Thyroid gland (tissue), 4 donors: ENCODE measurements at regions not wholly inside any gene's neighbourhood (a gene's known extent, or its start where the extent isn't known, plus 50 kb on each side); places are given as distances from the start of the nearest gene placed in this dataset.

Experiments used
- DNase-seq, 2 donors: peaks; one replicate each; pipeline ENCODE4 v3.0.0-alpha.2; 2019
- H3K27ac ChIP-seq, 3 donors: fragments of 200-600 bp; sonication (generic); 1 replicate in 2 of 3; 2 replicates in 1 of 3; pipeline ENCODE4 v1.5.1; 2016 to 2019; ENCODE audit warnings: mild to moderate bottlenecking in 1 of 3, moderate library complexity in 1 of 3
- H3K27me3 ChIP-seq: fragments of 200-600 bp; sonication (generic); one replicate; pipeline ENCODE4 v1.5.1; 2019
- H3K36me3 ChIP-seq, 2 donors: fragments of 200-600 bp; sonication (generic); one replicate each; pipeline ENCODE4 v1.5.1; 2016 to 2019
- H3K4me1 ChIP-seq, 2 donors: fragments of 200-600 bp; sonication (generic); one replicate each; pipeline ENCODE4 v1.5.1; 2017 to 2019
- H3K4me3 ChIP-seq, 3 donors: fragments of 200-600 bp; sonication (generic); replicated peaks in 1 of 3; 1 replicate in 2 of 3; 2 replicates in 1 of 3; pipeline ENCODE4 v1.5.1; 2016; ENCODE audit warnings: mild to moderate bottlenecking in 1 of 3
- H3K9me3 ChIP-seq: fragments of 200-600 bp; sonication (generic); one replicate; pipeline ENCODE4 v1.5.1; 2017
- POLR2A ChIP-seq, 2 donors: fragments of 450-650 bp; IDR thresholded peaks; one replicate each; pipeline ENCODE4 v1.6.1; 2017; ENCODE audit warnings: antibody characterized with exemption in 2 of 2, mild to moderate bottlenecking in 2 of 2, moderate library complexity in 1 of 2
- WGBS, 2 donors: methylation state at CpG; one replicate each; pipeline ENCODE4 v1.1.5; 2017; 5-methylcytosine and 5-hydroxymethylcytosine counted together
- intact Hi-C: fragments of 100-400 bp; cut with DNase I; formaldehyde crosslinking; loops from one replicate; pipeline ENCODE4 v1.15.1; 2023
- TF ChIP-seq, protein P1 (sequence below), 6 experiments: fragments of 200-600 bp in 3 of 6; fragments of 450-650 bp in 3 of 6; sonication (generic) in 3 of 6; IDR thresholded peaks; one replicate each; pipeline ENCODE4 v1.5.1; 2016 to 2019; ENCODE audit warnings: antibody characterized with exemption in 6 of 6, mild to moderate bottlenecking in 2 of 6, inconsistent platforms in 1 of 6, moderate library complexity in 1 of 6

DNA sequence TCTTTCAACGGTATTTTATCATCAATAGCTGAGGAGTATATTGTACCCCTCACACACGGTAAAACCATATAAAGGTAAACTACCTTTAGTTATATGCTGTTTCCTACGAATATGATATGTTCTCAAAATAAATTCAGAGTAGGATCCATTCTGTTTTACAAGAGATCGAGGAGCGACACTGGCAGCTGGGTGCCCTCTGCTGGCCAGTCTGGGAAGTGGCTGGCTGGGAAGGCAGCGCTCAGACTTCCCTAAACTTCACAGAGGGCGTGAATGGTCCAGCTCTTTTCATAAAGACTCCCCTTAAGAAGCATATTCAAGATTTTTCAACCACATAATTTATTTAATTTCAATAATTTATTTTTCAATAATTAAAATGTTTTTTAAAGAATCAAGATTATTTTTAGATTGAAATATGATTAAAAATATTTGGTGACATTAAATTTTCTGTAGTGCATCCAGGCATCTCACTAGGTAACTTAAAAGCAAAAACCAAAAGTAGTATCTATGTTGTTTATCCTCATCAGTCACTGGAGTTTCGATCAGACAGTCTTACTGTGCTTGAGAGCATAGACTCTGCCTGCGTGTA, 187.5 kb upstream of the PDE10A start:
- Histone ChIP-seq H3K4me1 (peaks cover 0 to 6% of the 10 kb centered on the region in 2 donors), H3K27me3 (no peaks in the 10 kb centered on the region), H3K36me3 (no peaks in the 10 kb centered on the region), H3K4me3 (peak overlapping the region in 1 of 3 donors; percentile 35), H3K27ac (peak overlapping the region in 1 of 3 donors; percentile 32), H3K9me3 (no peaks in the 10 kb centered on the region)
- WGBS, 2 donors = 15 to 16% methylated on average over 9 of the region's 9 CpGs
- DNase-seq = peak; percentile 76 to 79
- intact Hi-C loops = loop anchor here (5.0 kb wide), 2 partner anchors 118 to 413 kb away; no protein-coding TSS in a partner anchor
- TF ChIP-seq, protein P1, sequence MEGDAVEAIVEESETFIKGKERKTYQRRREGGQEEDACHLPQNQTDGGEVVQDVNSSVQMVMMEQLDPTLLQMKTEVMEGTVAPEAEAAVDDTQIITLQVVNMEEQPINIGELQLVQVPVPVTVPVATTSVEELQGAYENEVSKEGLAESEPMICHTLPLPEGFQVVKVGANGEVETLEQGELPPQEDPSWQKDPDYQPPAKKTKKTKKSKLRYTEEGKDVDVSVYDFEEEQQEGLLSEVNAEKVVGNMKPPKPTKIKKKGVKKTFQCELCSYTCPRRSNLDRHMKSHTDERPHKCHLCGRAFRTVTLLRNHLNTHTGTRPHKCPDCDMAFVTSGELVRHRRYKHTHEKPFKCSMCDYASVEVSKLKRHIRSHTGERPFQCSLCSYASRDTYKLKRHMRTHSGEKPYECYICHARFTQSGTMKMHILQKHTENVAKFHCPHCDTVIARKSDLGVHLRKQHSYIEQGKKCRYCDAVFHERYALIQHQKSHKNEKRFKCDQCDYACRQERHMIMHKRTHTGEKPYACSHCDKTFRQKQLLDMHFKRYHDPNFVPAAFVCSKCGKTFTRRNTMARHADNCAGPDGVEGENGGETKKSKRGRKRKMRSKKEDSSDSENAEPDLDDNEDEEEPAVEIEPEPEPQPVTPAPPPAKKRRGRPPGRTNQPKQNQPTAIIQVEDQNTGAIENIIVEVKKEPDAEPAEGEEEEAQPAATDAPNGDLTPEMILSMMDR (IDR thresholded peaks at IDR 0.05) = peak; percentile 88 to 99 (median 94)
- TF ChIP-seq POLR2A (IDR thresholded peaks at IDR 0.05) = no peak

DNA sequence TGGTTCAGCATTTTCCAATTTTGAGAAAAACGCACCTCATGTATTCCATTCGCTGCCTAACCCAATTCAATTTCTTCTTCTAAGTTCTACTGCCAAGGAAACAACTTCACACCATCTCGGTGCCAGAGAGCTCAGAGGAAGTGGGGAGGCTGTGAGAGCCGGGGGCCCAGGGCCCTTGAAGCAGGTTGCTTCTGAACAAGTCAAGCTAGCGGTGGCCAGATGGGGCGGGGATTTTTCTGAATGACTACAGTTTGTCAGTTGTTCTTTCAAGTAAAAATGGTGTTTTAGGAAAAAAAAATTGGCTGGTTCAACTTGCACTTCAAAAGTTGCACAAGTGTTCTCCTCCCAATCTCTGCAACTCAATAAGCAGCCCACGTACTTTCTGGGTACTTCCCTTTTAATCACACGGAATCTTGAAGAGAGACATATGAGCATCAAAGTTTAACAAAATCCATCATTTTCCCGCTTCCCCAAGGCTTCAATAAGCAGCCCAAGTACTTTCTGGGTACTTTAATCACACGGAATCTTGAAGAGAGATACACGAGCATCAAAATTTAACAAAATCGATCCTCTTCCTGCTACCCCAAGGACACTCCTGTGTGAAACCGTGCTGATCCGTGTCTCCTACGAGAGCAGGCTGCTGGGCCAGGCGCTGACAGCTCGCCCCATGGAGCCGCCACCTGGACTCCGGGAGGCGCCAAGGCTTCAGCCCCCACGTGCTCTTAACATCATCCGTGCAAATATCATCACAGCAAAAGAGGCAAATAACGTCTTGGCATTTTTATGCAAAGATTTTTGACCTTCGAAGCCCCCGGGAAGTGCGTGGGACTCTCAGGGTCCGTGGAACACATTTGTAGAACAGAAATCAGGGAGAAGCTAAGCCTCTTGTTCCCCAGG, 186.7 kb upstream of the PDE10A start:
- Histone ChIP-seq H3K27me3 (no peaks in the 10 kb centered on the region), H3K36me3 (no peaks in the 10 kb centered on the region), H3K4me3 (peak overlapping the region in 1 of 3 donors; percentile 35), H3K9me3 (no peaks in the 10 kb centered on the region), H3K4me1 (peaks cover 0 to 6% of the 10 kb centered on the region in 2 donors), H3K27ac (peak overlapping the region in 2 of 3 donors; percentile 8 to 32)
- intact Hi-C loops = loop anchor here (5.0 kb wide), 2 partner anchors 117 to 412 kb away; no protein-coding TSS in a partner anchor
- 20 to 33% methylated on average over 20 to 27 of the region's 27 CpGs for WGBS, 2 donors
- TF ChIP-seq, protein P1 (IDR thresholded peaks at IDR 0.05) = no peak
- no peak for TF ChIP-seq POLR2A (IDR thresholded peaks at IDR 0.05)
- peak; percentile 88 to 91 for DNase-seq

DNA sequence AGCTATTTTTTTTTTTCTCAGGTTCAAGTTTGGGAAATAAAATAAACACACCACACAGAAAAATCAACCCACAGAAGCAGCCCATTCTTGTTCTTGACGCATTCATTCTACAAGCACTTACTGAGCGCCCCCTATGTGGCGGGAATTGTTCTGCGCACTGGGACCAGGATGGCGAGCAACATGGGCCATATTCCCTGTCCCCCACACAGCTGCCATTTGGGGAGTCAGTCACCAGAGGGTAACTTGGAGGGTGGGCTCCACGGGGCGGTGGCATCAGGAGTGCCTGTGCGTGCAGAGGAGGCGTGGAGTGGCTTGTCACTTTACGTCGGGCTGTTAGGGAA, 185.0 kb upstream of the PDE10A start:
- no peak for DNase-seq
- WGBS, 2 donors = 93% methylated on average over 10 to 11 of the region's 11 CpGs
- Histone ChIP-seq H3K27ac (no peak overlapping the region), H3K36me3 (no peaks in the 10 kb centered on the region), H3K9me3 (no peaks in the 10 kb centered on the region), H3K4me1 (peaks cover 0 to 6% of the 10 kb centered on the region in 2 donors), H3K4me3 (no peak overlapping the region), H3K27me3 (no peaks in the 10 kb centered on the region)
- intact Hi-C loops = no loop called here
- no peak for TF ChIP-seq POLR2A (IDR thresholded peaks at IDR 0.05)
- TF ChIP-seq, protein P1 (IDR thresholded peaks at IDR 0.05) = no peak

DNA sequence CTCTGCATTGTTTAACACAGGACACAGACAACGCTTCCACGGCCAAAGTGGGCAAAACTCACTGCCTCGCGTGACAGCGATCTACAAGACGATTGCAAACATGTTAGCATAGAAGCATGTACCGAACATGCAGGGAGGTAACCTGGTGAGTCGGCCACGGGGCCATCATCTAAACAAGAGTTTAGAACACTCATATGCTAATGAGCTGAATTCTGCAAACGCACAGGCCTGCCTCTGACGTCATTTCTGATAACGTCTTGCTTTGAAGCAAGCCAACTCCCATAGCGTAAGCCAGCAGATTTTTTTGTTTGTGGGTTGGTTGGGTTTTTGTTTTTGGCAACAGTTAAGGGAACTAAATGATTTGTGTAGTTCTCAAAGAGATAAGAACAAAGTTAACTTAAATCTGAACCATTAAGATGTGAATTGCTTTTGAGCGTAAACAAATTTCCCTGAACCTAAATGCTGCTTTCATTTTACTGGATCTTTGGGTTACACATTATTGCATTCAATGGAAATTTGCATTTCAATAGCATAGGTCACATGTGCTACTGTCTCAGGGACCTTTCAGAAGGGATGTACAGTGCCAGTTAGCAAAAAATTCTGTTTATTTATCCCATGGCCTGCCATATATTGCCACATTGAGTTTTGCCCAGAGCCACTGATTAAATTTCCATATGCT, 184.5 kb upstream of the PDE10A start:
- DNase-seq = no peak
- H3K4me3 ChIP-seq = no peak overlapping the region
- TF ChIP-seq, protein P1 (IDR thresholded peaks at IDR 0.05) = no peak
- TF ChIP-seq POLR2A (IDR thresholded peaks at IDR 0.05) = no peak
- H3K27me3 ChIP-seq = no peaks in the 10 kb centered on the region
- WGBS, 2 donors = 86 to 87% methylated on average over 14 of the region's 14 CpGs
- H3K27ac ChIP-seq = no peak overlapping the region
- intact Hi-C loops = no loop called here
- no peaks in the 10 kb centered on the region for H3K36me3 ChIP-seq
- H3K9me3 ChIP-seq = no peaks in the 10 kb centered on the region
- H3K4me1 ChIP-seq = peaks cover 0 to 6% of the 10 kb centered on the region in 2 donors
